ENCODE measurements at regions not wholly inside any gene's neighbourhood (a gene's known extent, or its start where the extent isn't known, plus 50 kb on each side); places are given as distances from the start of the nearest gene placed in this dataset.

DNA sequence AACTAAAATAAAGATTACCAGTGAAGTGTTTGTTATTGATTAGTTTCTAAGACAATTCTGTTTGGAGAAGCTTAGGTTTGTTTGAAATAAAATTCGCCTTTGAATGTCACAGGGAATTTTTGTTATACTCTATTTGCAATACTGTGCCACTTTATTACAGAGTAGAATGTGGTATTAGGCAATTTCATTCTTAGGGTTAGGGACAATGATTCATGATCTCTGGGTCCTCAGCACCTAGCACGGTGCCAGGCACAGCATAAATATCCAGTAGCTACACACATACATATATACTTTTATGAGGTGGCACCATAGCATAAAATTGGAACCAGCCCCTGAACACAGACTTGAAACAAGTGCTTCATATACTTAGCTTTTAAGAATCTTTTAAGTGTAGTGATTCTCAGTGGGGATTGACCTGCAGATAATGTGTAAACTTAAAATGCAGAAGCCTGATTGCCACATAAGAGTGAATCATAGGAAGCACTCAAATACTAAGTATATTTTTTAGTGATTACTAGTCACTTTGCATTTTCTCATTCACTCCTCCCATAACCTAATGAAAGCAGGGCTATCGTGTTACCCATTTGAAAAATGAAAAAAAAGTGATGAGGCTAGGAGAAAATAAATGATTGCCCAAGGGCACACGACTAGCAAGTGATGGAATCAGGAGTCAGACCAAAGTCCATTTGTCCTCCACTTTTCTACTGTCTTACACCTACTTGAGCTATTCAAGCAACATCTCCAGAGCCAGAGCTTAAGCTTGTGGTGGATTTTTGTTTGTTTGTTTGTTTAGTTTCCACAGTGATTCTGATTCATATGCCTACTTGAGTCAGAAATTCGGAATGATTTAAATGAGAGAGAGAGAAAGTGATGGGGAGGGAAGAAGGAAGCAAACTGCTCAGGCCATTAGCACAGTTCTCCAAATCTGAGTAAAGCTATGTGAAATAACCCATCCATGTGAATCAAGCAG lies 366.0 kb upstream of the FGF13 start:
- TF ChIP-seq, protein P1, sequence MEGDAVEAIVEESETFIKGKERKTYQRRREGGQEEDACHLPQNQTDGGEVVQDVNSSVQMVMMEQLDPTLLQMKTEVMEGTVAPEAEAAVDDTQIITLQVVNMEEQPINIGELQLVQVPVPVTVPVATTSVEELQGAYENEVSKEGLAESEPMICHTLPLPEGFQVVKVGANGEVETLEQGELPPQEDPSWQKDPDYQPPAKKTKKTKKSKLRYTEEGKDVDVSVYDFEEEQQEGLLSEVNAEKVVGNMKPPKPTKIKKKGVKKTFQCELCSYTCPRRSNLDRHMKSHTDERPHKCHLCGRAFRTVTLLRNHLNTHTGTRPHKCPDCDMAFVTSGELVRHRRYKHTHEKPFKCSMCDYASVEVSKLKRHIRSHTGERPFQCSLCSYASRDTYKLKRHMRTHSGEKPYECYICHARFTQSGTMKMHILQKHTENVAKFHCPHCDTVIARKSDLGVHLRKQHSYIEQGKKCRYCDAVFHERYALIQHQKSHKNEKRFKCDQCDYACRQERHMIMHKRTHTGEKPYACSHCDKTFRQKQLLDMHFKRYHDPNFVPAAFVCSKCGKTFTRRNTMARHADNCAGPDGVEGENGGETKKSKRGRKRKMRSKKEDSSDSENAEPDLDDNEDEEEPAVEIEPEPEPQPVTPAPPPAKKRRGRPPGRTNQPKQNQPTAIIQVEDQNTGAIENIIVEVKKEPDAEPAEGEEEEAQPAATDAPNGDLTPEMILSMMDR (IDR thresholded peaks at IDR 0.05; ENCODE audit: insufficient read depth, low read length): no peak
- no peak for TF ChIP-seq GABPA (IDR thresholded peaks at IDR 0.05; ENCODE audit: low read depth)
- TF ChIP-seq SPI1 (IDR thresholded peaks at IDR 0.05; ENCODE audit: borderline replicate concordance, low read depth): no peak
- no peak for TF ChIP-seq POLR2AphosphoS5 (IDR thresholded peaks at IDR 0.05; ENCODE audit: low read depth)
- no peak for TF ChIP-seq REST (IDR thresholded peaks at IDR 0.05; ENCODE audit: insufficient replicate concordance, low read depth)

All from HL-60 (cell line).